T-cell (primary cell): ENCODE measurements at regions not wholly inside any gene's neighbourhood (a gene's known extent, or its start where the extent isn't known, plus 50 kb on each side); places are given as distances from the start of the nearest gene placed in this dataset.
"Not testable (repeated sequence)": the region's sequence is repeated elsewhere in the genome, so short reads cannot be mapped to it uniquely, and the experiment has no call there.

Source experiments
- ATAC-seq, 4 experiments: fragments of 200-7000 bp in 3 of 4; fragments of 150-1000 bp in 1 of 4; cut with Tn5 transposase; replicated peaks in 1 of 4; 1 replicate in 3 of 4; 2 replicates in 1 of 4; pipeline ENCODE4 v1.10.0; 2021; ENCODE audit warnings: moderate library complexity in 3 of 4, mild to moderate bottlenecking in 2 of 4, moderate number of reproducible peaks in 1 of 4
- CTCF ChIA-PET, 2 donors: fragments of 300-600 bp; sonication (Branson Sonifier 250); formaldehyde crosslinking; loops; one replicate each; lab custom pipeline; 2022; ENCODE audit warnings: antibody characterized with exemption in 2 of 2; lab: Charles Lee
- POLR2A ChIA-PET, 2 donors: fragments of 300-600 bp; sonication (Branson Sonifier 250); formaldehyde crosslinking; loops; one replicate each; lab custom pipeline; 2022; ENCODE audit warnings: antibody characterized with exemption in 2 of 2; lab: Charles Lee
- DNase-seq, 35 experiments: peaks; one replicate each; pipeline versions ENCODE4 v3.0.0 to v3.0.0-alpha.2; 2013 to 2023
- H3K27ac ChIP-seq: one replicate; pipeline ENCODE4 v1.5.1; 2013; ENCODE audit warnings: low read length
- H3K27me3 ChIP-seq, 2 experiments: replicated peaks in 1 of 2; 1 replicate in 1 of 2; 2 replicates in 1 of 2; pipeline versions ENCODE4 v1.6.1 to v1.7.0; 2013; ENCODE audit warnings: low read length in 1 of 2, mixed read lengths in 1 of 2; ENCODE audit not compliant: control insufficient read depth in 2 of 2, insufficient read depth in 2 of 2; ENCODE audit errors: extremely low read depth in 1 of 2
- H3K36me3 ChIP-seq, 2 donors: 1 replicate in 1 of 2; 2 replicates in 1 of 2; pipeline versions ENCODE4 v1.6.1 to v1.7.0; 2013; ENCODE audit warnings: low read length in 1 of 2; ENCODE audit not compliant: control insufficient read depth in 2 of 2, insufficient read depth in 1 of 2; ENCODE audit errors: extremely low read depth in 1 of 2
- H3K4me1 ChIP-seq, 2 experiments: 1 replicate in 1 of 2; 2 replicates in 1 of 2; pipeline versions ENCODE4 v1.6.1 to v1.7.0; 2013; ENCODE audit warnings: low read length in 2 of 2, mixed read lengths in 1 of 2; ENCODE audit not compliant: insufficient read depth in 2 of 2, control insufficient read depth in 1 of 2; ENCODE audit errors: extremely low read depth in 1 of 2
- H3K4me3 ChIP-seq, 2 donors: 1 replicate in 1 of 2; 2 replicates in 1 of 2; pipeline versions ENCODE4 v1.5.1 to v1.7.0; 2013; ENCODE audit warnings: mild to moderate bottlenecking in 2 of 2, low read length in 1 of 2, moderate library complexity in 1 of 2; ENCODE audit not compliant: control insufficient read depth in 1 of 2; ENCODE audit errors: extremely low read depth in 1 of 2
- H3K9me3 ChIP-seq: 2 replicates; pipeline ENCODE4 v1.7.0; 2013
- H3K27ac Mint-ChIP-seq, 2 donors: one replicate each; pipeline ENCODE4 v1.8.0; 2020 to 2021; ENCODE audit warnings: mild to moderate bottlenecking in 2 of 2, mixed read lengths in 2 of 2
- H3K27me3 Mint-ChIP-seq, 2 donors: one replicate each; pipeline ENCODE4 v1.8.0; 2021 to 2022; ENCODE audit warnings: mixed read lengths in 2 of 2
- H3K36me3 Mint-ChIP-seq: one replicate; pipeline ENCODE4 v1.8.0; 2021; ENCODE audit warnings: mixed read lengths
- H3K4me1 Mint-ChIP-seq, 3 donors: one replicate each; pipeline ENCODE4 v1.8.0; 2020 to 2022; ENCODE audit warnings: mixed read lengths in 3 of 3, mild to moderate bottlenecking in 1 of 3
- H3K4me3 Mint-ChIP-seq, 3 donors: one replicate each; pipeline ENCODE4 v1.8.0; 2020 to 2022; ENCODE audit warnings: mild to moderate bottlenecking in 3 of 3, mixed read lengths in 3 of 3, moderate library complexity in 3 of 3
- H3K9me3 Mint-ChIP-seq, 3 donors: one replicate each; pipeline ENCODE4 v1.8.0; 2020 to 2022; ENCODE audit warnings: mixed read lengths in 3 of 3
- WGBS: methylation state at CpG from one replicate; pipeline ENCODE4 v1.1.5; 2013; ENCODE audit warnings: missing lambda C conversion rate; ENCODE audit not compliant: insufficient coverage; 5-methylcytosine and 5-hydroxymethylcytosine counted together

GRCh38 chr4:3630136-3630597 is 97.9 kb upstream of the LRPAP1 start:
- Mint-ChIP-seq H3K4me1 (no peaks in the 10 kb centered on the region), H3K36me3 (no peaks in the 10 kb centered on the region)
- no peak overlapping the region for H3K27ac ChIP-seq

GRCh38 chr4:3629665-3630064 is 97.4 kb upstream of the LRPAP1 start:
- no peak overlapping the region for H3K27ac ChIP-seq
- no peaks in the 10 kb centered on the region for H3K4me1 ChIP-seq
- WGBS: 87% methylated on average over 4 of the region's 12 CpGs
- no peaks in the 10 kb centered on the region for H3K36me3 Mint-ChIP-seq
- no peak overlapping the region for H3K27ac Mint-ChIP-seq
- no peak overlapping the region for H3K4me3 Mint-ChIP-seq
- no peaks in the 10 kb centered on the region for H3K9me3 ChIP-seq
- ATAC-seq: no peak
- H3K36me3 ChIP-seq: no peaks in the 10 kb centered on the region
- peaks cover 14 to 25% of the 10 kb centered on the region in 2 donors for H3K27me3 Mint-ChIP-seq
- no peaks in the 10 kb centered on the region for H3K9me3 Mint-ChIP-seq
- H3K27me3 ChIP-seq: peaks cover 0 to 36% of the 10 kb centered on the region in 2 experiments
- ChIA-PET POLR2A (no interaction called here), CTCF (no interaction called here)
- no peak overlapping the region for H3K4me3 ChIP-seq
- DNase-seq: no peak
- H3K4me1 Mint-ChIP-seq: peaks cover 0 to 5% (median 0%) of the 10 kb centered on the region in 3 donors

More at GRCh38 chr4:3630136-3630597, 97.9 kb upstream of the LRPAP1 start:
- CTCF ChIA-PET: no interaction called here
- POLR2A ChIA-PET: no interaction called here
- Histone ChIP-seq H3K36me3 (no peaks in the 10 kb centered on the region), H3K27me3 (peaks cover 0 to 33% of the 10 kb centered on the region in 2 experiments), H3K9me3 (no peaks in the 10 kb centered on the region), H3K4me3 (no peak overlapping the region), H3K4me1 (no peaks in the 10 kb centered on the region)
- Mint-ChIP-seq H3K9me3 (no peaks in the 10 kb centered on the region), H3K4me3 (no peak overlapping the region), H3K27me3 (peaks cover 9 to 20% of the 10 kb centered on the region in 2 donors), H3K27ac (no peak overlapping the region)
- DNase-seq (no peak), ATAC-seq (no peak)
- WGBS: 72% methylated on average over 8 of the region's 11 CpGs

GRCh38 chr4:3629176-3629575 is 97.0 kb upstream of the LRPAP1 start:
- ATAC-seq, CTCF ChIA-PET, H3K9me3 ChIP-seq, H3K9me3 Mint-ChIP-seq, H3K36me3 ChIP-seq, H3K4me3 ChIP-seq, POLR2A ChIA-PET, DNase-seq, H3K36me3 Mint-ChIP-seq, H3K27ac Mint-ChIP-seq, H3K27ac ChIP-seq, H3K4me1 ChIP-seq, H3K4me1 Mint-ChIP-seq, H3K4me3 Mint-ChIP-seq: not testable (repeated sequence)
- WGBS: 80% methylated on average over 8 of the region's 13 CpGs
- peaks cover 16 to 25% of the 10 kb centered on the region in 2 donors for H3K27me3 Mint-ChIP-seq
- peaks cover 0 to 38% of the 10 kb centered on the region in 2 experiments for H3K27me3 ChIP-seq

- Mint-ChIP-seq H3K27me3 (peaks cover 16 to 28% of the 10 kb centered on the region in 2 donors), H3K4me3 (no peak overlapping the region), H3K36me3 (no peaks in the 10 kb centered on the region), H3K27ac (no peak overlapping the region), H3K4me1 (peaks cover 0 to 5% (median 0%) of the 10 kb centered on the region in 3 donors), H3K9me3 (no peaks in the 10 kb centered on the region)
- Histone ChIP-seq H3K9me3 (no peaks in the 10 kb centered on the region), H3K27me3 (peaks cover 0 to 41% of the 10 kb centered on the region in 2 experiments), H3K4me1 (no peaks in the 10 kb centered on the region), H3K36me3 (no peaks in the 10 kb centered on the region), H3K27ac (no peak overlapping the region), H3K4me3 (no peak overlapping the region)
- CTCF ChIA-PET: no interaction called here
- POLR2A ChIA-PET: no interaction called here
- DNase-seq: no peak
- no peak for ATAC-seq
- WGBS: 96% methylated on average over 10 of the region's 11 CpGs
These were observed 96.6 kb upstream of the LRPAP1 start for GRCh38 chr4:3628868-3629175.

- H3K36me3 ChIP-seq, H3K4me3 ChIP-seq, POLR2A ChIA-PET, H3K27ac ChIP-seq, ATAC-seq, H3K4me1 ChIP-seq, DNase-seq, H3K36me3 Mint-ChIP-seq, H3K9me3 Mint-ChIP-seq, CTCF ChIA-PET, H3K4me1 Mint-ChIP-seq, H3K4me3 Mint-ChIP-seq, H3K27ac Mint-ChIP-seq, H3K9me3 ChIP-seq: not testable (repeated sequence)
- WGBS: 54% methylated on average over 7 of the region's 29 CpGs
- H3K27me3 ChIP-seq: peaks cover 0 to 45% of the 10 kb centered on the region in 2 experiments
- peaks cover 20 to 32% of the 10 kb centered on the region in 2 donors for H3K27me3 Mint-ChIP-seq
These were observed 96.0 kb upstream of the LRPAP1 start for GRCh38 chr4:3627967-3628867.

- H3K9me3 ChIP-seq, H3K4me3 Mint-ChIP-seq, ATAC-seq, H3K36me3 Mint-ChIP-seq, DNase-seq, CTCF ChIA-PET, H3K27ac ChIP-seq, H3K4me1 Mint-ChIP-seq, H3K27ac Mint-ChIP-seq, H3K9me3 Mint-ChIP-seq, POLR2A ChIA-PET, H3K4me1 ChIP-seq, H3K36me3 ChIP-seq, H3K4me3 ChIP-seq: not testable (repeated sequence)
- peaks cover 27 to 38% of the 10 kb centered on the region in 2 donors for H3K27me3 Mint-ChIP-seq
- peaks cover 2 to 47% of the 10 kb centered on the region in 2 experiments for H3K27me3 ChIP-seq
- WGBS: 74% methylated on average over 2 of the region's 8 CpGs
These were observed 95.2 kb upstream of the LRPAP1 start for GRCh38 chr4:3627456-3627855.
